Effector CD4-positive, alpha-beta T cell (primary cell): ENCODE measurements at regions not wholly inside any gene's neighbourhood (a gene's known extent, or its start where the extent isn't known, plus 50 kb on each side); places are given as distances from the start of the nearest gene placed in this dataset.

ENCODE experiments used
- DNase-seq: peaks from one replicate; pipeline ENCODE4 v3.0.0-alpha.2; 2020

DNA sequence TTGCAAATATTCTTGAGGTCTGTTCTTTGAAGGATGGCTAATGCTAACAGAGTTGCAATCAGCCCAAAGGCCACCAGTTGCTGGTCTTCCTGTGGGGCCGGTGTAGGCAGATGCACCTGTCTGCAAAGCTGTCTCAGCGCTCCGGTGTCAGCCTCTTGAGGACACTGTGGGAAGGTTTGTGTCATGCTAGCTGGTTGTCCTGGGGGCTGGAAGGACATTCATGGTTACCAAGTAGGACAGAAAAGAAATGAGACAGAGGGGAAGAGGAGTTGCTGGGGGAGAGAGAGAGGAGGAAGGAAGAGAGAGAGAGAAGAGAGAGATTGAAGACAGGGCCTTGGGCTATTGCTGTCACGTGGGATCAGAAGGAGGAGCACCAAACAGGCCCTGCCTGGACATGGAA lies 639.6 kb upstream of the HS6ST1 start:
- DNase-seq, result no peak

DNA sequence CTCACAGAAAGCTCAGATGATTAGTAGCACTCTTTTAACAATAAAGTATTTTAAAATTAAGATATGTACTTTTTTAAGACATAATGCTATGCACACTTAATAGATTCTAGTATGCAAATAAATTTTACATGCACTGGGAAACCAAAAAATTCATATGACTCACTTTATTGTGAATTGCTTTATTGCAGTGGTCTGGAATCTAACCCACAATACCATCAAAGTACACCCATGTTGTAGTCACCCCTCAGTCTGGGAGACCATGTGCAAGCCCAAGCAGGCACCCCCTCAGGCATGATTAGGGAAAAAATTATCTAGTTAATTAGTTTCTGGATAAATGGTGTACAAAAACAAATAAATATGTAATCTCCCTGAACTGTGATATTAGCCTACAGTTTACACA lies 649.0 kb upstream of the HS6ST1 start:
- DNase-seq, result no peak

DNA sequence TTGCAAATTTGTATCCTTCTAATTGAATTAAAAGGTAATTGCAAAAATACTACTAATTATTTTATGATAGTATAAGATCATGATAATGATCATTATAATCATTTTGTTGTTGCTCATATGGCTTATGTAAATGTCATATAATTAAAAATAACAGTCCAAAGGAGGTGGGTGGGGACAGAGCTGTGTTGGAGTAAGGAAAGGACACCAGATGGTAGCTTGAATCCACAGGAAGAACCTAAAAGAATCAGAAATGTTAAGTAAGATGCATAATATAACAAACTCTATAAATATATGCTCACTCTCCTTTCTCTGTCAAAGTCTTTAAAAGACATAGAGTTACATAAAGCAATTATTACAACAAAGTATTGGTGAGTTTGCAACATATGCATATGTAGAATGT lies 650.7 kb upstream of the HS6ST1 start:
- no peak for DNase-seq

DNA sequence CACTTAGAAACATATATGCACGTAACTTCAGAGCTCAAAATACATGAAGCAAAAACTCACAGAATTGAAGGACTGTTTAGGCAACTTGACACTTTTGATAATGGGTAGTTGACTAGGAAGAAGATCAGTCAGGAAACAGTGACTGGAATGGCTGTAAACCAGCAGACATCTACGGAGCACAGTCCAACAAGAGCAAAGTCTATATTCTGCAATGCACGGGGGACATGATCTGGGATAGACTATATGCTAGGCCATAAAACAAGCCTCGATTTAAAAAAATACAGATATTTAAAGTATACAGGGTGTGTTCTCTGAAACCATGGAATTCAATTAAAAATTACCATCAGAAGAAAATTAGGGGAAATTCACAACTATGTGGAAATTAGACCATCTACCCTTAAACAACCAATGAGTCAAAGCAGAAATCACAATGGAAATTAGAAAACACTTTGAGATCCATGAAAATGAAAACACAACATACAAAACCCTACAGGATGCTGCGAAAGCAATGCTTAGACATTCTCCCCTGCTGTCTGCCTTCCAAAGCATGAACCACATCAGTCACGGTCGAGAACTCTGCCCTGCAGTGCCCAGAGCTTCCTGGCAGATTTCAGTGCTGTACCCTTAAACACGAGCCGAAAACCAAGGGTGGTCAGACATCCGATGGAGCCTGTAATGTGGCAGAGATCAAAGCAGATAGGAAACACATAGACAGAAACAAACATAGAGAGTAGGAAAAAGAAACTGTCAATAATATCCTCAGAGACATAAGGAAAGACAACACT lies 651.9 kb upstream of the HS6ST1 start:
- DNase-seq, result no peak

DNA sequence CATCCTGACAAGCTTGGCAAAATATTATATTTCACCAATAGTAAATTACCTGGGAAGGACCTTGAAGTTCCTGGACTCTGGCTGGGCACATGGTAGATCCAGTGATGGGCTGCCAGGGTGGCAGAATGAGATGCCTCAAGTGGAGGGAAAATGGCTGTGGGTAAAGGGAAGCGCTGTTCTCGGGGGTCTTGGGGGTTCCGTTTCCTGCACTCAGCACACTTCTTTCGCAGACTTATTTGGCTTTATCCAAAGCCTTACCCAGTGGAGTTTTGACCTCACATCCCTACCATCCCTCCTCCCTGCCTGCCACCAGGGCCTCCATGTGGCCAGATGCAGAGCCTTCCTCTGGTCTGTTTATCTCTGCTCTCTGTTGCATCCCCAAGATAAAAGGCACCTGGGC lies 654.9 kb upstream of the HS6ST1 start:
- no peak for DNase-seq

DNA sequence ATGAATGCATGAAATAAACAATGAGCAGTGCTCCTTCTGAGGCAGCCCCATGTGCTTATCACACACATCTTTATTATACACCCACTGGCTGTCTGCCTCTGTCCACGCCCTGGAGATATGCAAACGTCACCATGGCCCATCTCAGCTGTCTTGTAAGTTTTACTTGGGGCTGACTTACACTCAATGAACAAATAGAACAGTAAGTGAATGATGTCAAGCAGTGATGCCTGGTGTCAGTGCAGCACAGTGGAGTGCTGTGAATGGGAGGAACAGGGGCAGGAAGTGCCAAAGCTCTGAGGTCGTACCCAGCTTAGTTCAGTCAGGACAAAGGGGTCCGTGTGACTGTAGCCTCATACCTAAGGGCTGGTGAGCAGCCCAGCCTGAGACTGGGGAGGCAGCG lies 659.5 kb upstream of the HS6ST1 start:
- no peak for DNase-seq

DNA sequence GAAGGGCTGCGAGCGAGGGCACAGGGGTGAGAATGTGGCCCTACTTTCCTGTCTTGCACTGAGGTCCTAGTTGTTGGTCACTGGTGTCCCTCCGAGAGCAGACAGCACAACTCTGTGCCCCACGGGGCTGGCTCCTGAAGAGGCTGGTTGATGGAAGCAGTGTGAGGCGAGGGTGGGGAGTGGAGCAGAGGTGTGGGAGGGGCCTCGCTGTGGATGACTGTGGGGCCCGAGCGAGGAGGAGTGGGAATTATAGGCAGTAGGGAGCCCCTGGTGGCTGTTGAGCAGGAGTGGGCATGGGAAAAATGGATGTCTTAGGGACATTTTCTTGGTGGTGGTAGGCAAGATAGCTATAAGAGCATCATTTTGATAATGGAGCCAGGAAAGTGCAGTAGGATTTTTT lies 660.5 kb upstream of the HS6ST1 start:
- no peak for DNase-seq

DNA sequence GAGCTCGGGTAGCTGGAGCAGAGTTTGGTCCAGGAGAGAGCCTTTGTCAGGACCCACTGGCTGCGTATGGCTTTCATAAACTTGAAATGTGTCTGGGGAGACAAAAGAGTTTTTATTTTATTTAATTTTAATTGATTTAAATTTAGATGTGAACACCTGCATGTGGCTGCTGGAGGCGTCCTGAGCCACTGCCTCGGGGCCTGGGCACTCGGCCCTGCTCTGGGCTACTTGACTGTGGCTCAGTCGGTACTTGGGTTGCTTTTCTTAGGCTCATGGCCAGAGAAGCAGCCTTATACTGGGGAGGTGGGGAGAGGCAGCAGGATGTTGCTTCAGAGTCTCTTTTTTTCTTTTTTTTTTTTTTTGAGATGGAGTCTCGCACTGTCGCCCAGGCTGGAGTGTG lies 661.8 kb upstream of the HS6ST1 start:
- DNase-seq, result no peak

DNA sequence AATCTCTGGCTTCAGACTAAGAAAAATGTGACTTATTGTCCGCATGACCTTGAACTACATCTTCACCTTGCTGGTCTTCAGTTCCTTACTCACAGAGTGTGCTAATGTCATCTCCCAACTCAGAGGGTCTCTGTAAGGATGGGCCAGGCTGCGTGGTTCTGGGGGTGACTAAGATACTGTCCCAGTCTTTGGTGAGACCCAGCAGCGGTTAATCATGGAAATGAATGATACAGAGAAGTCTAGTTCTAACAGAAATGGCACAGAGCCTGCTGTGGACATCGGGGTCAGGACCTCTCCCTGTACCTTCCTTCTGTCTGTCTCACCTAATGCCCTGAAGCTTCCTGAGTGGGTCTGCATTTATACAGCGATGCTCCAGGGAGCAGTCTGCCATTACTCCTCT lies 662.7 kb upstream of the HS6ST1 start:
- no peak for DNase-seq

DNA sequence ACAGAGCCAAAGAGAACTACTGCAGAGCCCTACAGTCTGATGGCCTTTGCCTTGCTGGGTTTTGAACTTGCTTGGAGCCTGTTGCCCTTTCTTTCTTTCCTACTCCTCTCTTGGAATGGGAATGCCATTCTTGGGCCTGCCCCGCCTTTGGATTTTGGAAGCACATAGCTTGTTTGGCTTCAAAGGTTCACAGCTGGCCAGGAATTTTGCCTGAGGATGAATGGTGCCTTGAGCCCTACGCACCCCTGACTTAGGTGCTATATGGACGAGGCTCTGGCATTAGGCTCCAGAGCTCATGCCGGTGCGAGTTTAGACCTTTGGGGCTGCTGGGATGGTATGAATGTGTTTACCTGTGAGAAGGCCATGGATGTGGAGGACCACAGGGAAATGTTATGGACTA lies 663.3 kb upstream of the HS6ST1 start:
- no peak for DNase-seq

DNA sequence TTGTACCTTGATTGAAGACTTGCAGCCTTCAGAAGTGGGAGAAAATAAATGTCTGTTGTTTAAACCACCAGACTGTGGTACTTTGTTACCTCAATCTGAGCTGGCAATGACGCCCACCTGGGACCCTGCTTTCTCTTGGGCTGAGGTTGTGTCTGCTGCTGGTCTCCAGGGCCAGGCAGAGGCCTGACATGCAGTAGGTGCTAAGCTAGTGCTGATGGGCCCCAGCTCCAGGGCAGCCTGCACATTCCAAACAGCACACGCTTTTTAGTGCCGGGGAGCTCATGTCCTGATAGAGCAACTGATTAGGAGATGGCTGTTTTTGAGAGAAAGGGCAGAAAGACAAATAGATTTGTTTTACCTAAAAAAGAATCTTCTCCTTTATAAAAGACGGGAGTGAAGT lies 664.0 kb upstream of the HS6ST1 start:
- no peak for DNase-seq

DNA sequence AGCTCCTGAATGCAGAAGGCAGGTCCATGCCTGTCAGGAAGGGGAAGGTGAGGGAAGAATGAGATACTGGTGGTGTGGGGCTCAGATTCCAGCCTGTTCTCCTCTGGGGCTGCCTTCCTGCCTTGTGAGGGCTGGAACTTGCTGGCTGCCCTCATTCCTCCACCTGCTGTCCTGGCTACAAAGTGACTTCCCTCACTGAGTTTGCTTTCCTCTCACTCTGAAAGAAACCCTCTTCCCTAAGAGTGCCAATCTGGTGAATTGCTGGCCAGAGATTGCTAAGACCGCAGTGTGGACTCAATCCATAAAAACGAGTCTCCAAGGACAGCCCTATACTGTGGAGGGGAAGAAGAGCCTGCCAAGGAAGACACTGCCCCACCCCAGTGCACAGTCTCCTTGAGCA lies 664.4 kb upstream of the HS6ST1 start:
- DNase-seq, result no peak

DNA sequence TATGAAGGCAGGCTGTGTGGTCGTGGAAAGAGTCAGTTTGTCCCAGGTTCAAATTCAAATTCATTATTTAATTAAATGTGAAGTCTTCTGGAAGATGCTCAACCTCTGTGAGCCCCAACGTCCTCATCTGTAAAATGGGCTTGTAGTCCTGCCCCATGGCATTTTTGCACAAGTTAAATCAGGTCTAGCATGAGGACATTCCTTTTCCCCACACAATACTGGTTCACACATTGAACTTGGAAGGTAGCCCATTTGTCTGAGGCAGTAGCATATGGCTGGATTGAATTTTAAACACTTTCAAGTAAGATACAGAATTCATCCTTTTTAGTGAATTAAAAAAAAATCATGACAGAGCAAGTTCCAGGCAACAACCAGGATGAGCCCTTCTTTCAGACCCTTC lies 665.4 kb upstream of the HS6ST1 start:
- no peak for DNase-seq

DNA sequence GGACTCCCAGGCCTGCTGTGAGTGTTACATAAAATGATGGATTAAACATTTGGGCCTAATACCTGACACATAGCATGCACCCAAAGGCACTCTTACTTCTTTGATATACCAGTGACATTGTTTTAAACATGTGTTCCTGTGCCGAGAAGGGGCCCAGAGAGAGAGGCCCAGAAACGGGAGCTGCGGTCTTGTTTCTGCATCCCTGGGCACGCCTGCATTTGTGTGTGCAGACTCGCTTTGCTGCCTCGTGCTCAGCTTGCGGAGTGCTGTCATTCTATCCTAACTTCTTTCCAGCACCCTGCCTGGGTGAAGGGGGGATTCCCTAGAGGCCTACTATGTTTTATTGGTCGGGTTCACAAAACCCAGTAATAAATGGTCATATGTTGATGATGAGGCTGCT lies 666.2 kb upstream of the HS6ST1 start:
- DNase-seq, result no peak

DNA sequence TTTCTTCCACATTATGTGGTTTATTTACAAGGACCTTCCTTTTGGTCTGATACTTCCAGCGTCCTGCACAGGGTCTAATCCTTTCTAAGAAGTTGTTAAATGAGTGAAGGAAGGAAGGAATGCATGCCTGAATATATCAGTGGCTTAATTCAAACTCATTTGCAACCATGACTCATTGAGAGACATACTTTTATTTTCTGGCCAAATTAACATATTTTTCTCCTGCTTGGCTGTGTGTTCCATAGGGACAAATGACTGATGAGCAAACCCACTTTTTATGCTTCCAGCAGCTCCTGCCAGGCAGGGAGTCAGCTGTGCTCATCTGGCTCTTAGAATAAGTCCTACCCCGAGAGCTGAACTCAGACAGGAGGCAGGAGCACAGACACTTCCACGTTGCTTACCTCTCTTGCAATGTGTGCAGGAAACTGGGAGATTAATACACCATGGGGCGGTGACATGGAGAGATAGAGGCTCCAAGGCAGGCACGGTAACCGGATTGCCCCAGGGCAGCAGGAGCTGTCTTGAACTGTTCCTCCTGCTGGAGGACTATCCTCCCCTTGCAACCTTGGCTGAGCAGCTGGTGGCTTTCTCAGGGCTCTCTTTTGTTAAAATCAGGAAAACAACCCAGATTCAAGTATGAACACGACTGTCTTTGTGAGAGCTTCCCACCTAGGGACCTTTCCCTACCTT lies 667.5 kb upstream of the HS6ST1 start:
- DNase-seq, result no peak

DNA sequence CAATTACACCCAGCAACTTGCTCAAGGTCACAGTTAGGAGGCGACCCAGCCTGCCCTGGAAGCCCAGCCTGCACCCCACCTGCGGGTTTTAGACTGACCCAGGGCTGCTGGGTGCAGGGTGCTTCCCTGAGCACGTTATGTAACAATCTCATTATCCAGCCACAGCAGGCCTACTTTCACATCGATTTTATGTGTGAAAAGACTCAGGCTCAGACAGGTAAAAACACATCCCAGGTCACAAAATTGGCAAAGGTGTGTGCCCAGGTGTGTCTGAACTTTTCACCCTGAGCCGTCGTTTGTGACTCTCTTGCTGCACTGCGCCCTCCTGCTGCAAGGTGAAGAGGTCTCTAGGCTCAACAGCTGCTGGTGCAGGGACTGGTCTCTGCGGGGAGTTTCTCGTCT lies 668.2 kb upstream of the HS6ST1 start:
- no peak for DNase-seq

DNA sequence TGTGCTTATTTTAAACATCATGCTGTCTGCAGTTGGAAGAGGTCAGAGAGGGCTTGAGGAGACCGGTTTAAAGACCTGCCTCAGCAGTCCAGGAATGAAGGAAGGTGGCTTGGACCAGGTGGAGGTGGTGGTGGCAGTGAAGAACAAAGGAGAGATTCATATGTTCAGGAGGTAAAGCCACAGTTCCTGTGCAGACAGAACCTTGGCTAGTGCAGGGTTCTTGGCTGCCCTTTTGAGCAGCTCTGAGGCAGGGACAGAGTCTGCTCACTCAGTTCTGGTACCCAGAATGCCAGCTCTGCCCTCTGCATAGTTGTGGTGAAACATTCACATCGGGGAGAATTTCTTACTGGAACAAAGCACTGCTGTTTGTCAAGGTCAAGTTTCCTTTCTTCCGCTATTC lies 669.7 kb upstream of the HS6ST1 start:
- no peak for DNase-seq

DNA sequence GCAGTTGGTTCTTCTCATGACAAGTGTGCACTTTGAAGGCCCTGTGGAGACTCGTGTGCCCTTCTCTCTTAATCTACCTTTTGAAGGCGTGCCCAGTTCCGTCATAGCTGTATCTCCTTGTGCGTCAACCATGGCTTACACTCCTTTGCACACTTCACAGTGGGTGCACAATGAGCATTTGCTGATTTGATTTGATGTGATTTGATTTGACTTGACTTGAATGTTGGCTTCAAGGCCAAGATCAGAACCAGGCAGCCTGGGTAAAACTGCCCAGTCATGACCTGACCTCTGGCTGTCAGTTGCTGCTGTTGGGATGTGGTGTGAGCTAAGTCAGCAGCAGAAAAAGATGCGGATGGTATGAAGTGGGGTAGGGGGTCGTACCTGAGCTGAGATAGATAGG lies 670.3 kb upstream of the HS6ST1 start:
- no peak for DNase-seq

DNA sequence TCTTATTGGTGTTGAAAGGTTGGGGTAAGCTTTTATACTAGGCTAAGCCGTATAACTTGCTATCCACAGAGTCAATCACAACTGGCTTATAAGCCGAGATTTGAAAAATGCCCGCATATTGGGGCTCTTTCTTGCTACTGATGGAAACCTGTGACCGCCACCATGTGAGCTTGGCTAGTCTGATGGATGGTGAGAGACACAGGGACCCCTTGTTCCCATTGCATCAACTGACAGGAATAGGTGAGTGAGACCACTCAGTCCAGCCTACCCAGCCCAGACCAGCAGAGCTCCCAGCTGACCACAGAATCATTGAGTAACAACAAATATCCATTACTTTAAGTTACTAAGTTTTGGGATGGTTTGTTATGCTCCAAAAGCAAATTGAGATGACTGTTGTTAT lies 676.4 kb upstream of the HS6ST1 start:
- no peak for DNase-seq

DNA sequence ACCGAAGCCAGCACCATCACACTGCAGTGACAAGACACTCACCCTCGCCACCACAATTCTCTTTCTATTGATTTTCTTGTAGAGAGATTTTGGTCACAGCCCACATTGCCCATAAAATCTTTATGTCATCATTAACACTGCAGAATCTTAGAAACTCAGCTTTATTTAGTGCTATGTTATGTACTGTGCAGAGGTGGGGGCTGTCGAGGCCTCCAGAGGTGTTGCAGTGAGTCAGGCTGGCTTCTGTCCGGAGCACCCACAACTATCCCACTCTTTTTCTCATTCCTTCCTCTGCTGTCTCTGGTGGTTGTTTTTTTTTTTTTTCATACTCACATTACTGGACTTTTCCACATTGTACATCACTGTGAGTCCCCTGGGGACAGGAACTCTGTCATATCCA lies 677.4 kb upstream of the HS6ST1 start:
- DNase-seq, result no peak

DNA sequence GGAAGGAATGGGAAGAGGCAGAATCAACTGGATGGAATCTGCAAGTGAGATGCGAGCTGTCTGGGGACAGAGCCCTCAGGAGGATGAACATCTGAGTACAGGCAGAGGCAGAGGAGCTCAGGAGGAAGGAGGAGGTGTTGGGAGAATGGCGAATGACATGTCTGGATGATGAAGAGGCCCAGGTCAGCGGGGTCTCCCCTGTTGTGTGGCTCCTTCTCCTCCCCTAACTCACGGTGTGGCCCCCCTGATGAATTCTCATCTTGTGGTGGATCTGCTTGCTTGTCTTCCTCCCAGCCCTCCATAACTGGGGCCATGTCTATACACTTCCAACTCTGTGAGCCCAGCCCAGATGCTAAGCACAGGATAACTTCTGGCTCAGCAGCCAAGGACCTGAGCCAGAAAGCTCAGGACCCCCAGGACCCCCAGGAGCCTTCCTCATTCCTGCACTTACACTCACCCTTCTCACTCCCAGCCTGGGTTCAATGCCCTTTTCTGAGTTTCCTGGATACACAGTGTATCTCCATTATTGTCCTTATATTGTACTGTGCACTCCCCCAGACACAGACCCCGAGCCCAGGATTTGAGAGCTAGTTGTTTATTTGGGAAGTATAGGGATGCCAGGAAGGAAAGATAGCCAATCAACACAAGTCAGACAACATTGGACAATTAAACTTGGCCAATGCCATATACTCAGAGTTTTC lies 678.6 kb upstream of the HS6ST1 start:
- no peak for DNase-seq

DNA sequence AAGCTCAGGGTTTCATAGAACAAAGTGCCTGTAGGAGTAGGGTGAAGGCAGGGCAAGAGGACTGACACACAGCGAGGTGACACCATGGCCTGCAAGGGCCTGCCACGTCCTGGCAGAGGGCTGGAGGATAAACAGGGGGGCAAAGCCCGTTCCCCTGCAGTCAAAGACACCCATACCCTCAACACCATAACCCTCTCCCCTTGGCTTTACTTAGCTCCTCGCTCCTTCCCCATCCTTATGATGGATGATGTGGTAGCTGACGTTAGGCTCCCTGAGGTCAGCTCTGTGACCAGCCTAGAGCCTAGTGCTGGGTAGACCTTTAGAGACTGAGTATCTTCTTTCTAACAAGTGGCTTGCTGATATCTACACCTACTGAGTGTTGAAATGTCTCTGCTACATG lies 683.3 kb upstream of the HS6ST1 start:
- no peak for DNase-seq

DNA sequence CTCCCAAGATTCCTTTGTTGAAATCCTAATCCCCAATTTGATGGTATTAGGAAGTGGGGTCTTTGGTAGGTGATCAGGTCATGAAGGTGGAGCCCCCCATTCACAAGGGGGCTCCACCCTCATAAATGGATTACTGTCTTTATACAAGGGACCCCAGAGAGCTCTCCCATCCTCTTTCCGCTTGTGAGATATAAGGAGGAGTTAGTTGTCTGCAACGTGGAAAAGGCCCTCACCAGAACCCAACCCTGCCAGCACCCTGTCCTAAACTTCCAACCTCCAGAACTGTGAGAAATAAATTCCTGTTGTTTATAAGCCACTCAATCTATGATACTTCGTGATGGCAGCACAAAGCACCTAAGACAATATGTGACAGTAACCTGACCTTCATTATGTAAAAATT lies 684.1 kb upstream of the HS6ST1 start:
- no peak for DNase-seq

DNA sequence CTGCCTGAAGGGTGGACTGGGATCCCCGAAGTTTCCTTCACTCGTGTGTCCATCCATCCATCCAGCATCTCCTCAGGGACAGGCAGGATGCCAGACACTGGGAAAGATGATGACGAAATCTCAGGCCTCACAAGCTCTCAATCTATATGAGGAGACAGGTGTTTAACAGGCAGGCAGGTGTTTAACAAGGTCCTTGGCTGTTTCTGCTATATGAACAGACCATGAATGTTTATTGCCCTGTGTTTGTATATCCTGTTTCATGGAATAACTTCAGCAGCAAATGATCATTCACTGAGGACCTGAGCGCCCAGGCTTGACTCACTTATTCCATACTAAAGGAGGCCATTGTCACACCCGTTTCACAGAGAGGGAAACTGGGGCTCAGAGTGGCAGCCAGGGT lies 685.8 kb upstream of the HS6ST1 start:
- no peak for DNase-seq
